ENCODE measurements at regions not wholly inside any gene's neighbourhood (a gene's known extent, or its start where the extent isn't known, plus 50 kb on each side); places are given as distances from the start of the nearest gene placed in this dataset.

- no peak for DNase-seq
Measured at GRCh38 chr4:52234561-52235440, 183.7 kb downstream of the SPATA18 start.

GRCh38 chr4:52235552-52236201 lies 184.6 kb downstream of the SPATA18 start:
- DNase-seq, result no peak

GRCh38 chr4:52241916-52242315 lies 190.8 kb downstream of the SPATA18 start:
- DNase-seq, result no peak

GRCh38 chr4:52243367-52243766 lies 192.3 kb downstream of the SPATA18 start:
- no peak for DNase-seq

GRCh38 chr4:52244103-52244775 lies 193.1 kb downstream of the SPATA18 start:
- DNase-seq, result no peak

- no peak for DNase-seq
Measured at GRCh38 chr4:52244848-52245247, 193.7 kb downstream of the SPATA18 start.

GRCh38 chr4:52246827-52247226 lies 195.7 kb downstream of the SPATA18 start:
- DNase-seq, result no peak

- DNase-seq, result no peak
Measured at GRCh38 chr4:52247941-52248340, 196.8 kb downstream of the SPATA18 start.

GRCh38 chr4:52248820-52249219 lies 197.7 kb downstream of the SPATA18 start:
- DNase-seq, result no peak

- DNase-seq, result no peak
Measured at GRCh38 chr4:52249581-52249980, 198.5 kb downstream of the SPATA18 start.

- no peak for DNase-seq
Measured at GRCh38 chr4:52250154-52250553, 199.1 kb downstream of the SPATA18 start.

- no peak for DNase-seq
Measured at GRCh38 chr4:52251864-52252263, 200.8 kb downstream of the SPATA18 start.

- no peak for DNase-seq
Measured at GRCh38 chr4:52253025-52253424, 201.9 kb downstream of the SPATA18 start.

- no peak for DNase-seq
Measured at GRCh38 chr4:52256522-52256921, 205.4 kb downstream of the SPATA18 start.

GRCh38 chr4:52259978-52260377 lies 208.9 kb downstream of the SPATA18 start:
- no peak for DNase-seq

- no peak for DNase-seq
Measured at GRCh38 chr4:52260514-52261210, 209.6 kb downstream of the SPATA18 start.

- DNase-seq, result no peak
Measured at GRCh38 chr4:52263607-52264006, 212.5 kb downstream of the SPATA18 start.

- DNase-seq, result no peak
Measured at GRCh38 chr4:52265781-52266525, 214.8 kb downstream of the SPATA18 start.

- no peak for DNase-seq
Measured at GRCh38 chr4:52266537-52267137, 215.5 kb downstream of the SPATA18 start.

GRCh38 chr4:52269761-52270160 lies 218.7 kb downstream of the SPATA18 start:
- no peak for DNase-seq

- no peak for DNase-seq
Measured at GRCh38 chr4:52273885-52274284, 222.8 kb downstream of the SPATA18 start.

Data from suppressor macrophage treated with lipopolysaccharide for 4 hours (primary cell).